Stimulated activated naive CD8-positive, alpha-beta T cell treated with anti-CD3 and anti-CD28 coated beads, Interleukin-15, amount 100 ng/mL, for 72 hours (primary cell): ENCODE measurements at regions not wholly inside any gene's neighbourhood (a gene's known extent, or its start where the extent isn't known, plus 50 kb on each side); places are given as distances from the start of the nearest gene placed in this dataset.
"Not testable (repeated sequence)": the region's sequence is repeated elsewhere in the genome, so short reads cannot be mapped to it uniquely, and the experiment has no call there.

Experiments used
- ATAC-seq: fragments of 150-1000 bp; cut with Tn5 transposase; 2 replicates; pipeline ENCODE4 v1.10.0; 2021; ENCODE audit warnings: mild to moderate bottlenecking, moderate library complexity
- DNase-seq, 2 donors: peaks; one replicate each; pipeline ENCODE4 v3.0.0; 2021 to 2022
- H3K27ac Mint-ChIP-seq, 2 donors: one replicate each; pipeline ENCODE4 v1.8.0; 2022; ENCODE audit warnings: mild to moderate bottlenecking in 2 of 2, mixed read lengths in 2 of 2, moderate library complexity in 2 of 2
- H3K27me3 Mint-ChIP-seq: one replicate; pipeline ENCODE4 v1.8.0; 2022; ENCODE audit warnings: mixed read lengths
- H3K4me1 Mint-ChIP-seq: one replicate; pipeline ENCODE4 v1.8.0; 2022; ENCODE audit warnings: mild to moderate bottlenecking, mixed read lengths
- H3K4me3 Mint-ChIP-seq, 2 donors: one replicate each; pipeline ENCODE4 v1.8.0; 2022; ENCODE audit warnings: mild to moderate bottlenecking in 2 of 2, mixed read lengths in 2 of 2, moderate library complexity in 1 of 2
- H3K9me3 Mint-ChIP-seq, 2 donors: one replicate each; pipeline ENCODE4 v1.8.0; 2022; ENCODE audit warnings: mixed read lengths in 2 of 2

GRCh38 chr22:11795979-11796378 lies 3732.0 kb upstream of the OR11H1 start:
- not testable (repeated sequence) for ATAC-seq, H3K27ac Mint-ChIP-seq

DNA sequence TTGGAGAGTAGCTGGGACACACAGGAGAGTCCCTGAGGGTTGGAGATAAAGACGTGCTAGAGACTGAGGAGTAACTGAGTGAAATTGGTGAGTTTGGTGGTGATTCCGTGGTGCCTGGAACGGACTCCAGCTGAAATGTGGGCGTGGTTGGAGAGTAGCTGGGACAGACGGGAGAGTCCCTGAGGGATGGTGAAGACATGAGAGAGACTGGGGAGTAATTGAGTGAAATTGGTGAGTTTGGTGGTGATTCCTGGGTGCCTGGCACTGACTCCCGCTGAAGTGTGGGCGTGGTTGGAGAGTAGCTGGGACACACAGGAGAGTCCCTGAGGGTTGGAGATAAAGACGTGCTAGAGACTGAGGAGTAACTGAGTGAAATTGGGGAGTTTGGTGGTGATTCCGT lies 3712.5 kb upstream of the OR11H1 start:
- H3K4me1 Mint-ChIP-seq, DNase-seq, ATAC-seq, H3K27me3 Mint-ChIP-seq, H3K4me3 Mint-ChIP-seq, H3K27ac Mint-ChIP-seq: not testable (repeated sequence)
- H3K9me3 Mint-ChIP-seq = peaks cover 5 to 36% of the 10 kb centered on the region in 2 donors

More at GRCh38 chr22:11795979-11796378, 3732.0 kb upstream of the OR11H1 start:
- not testable (repeated sequence) for H3K9me3 Mint-ChIP-seq, H3K27me3 Mint-ChIP-seq, H3K4me3 Mint-ChIP-seq, DNase-seq, H3K4me1 Mint-ChIP-seq

DNA sequence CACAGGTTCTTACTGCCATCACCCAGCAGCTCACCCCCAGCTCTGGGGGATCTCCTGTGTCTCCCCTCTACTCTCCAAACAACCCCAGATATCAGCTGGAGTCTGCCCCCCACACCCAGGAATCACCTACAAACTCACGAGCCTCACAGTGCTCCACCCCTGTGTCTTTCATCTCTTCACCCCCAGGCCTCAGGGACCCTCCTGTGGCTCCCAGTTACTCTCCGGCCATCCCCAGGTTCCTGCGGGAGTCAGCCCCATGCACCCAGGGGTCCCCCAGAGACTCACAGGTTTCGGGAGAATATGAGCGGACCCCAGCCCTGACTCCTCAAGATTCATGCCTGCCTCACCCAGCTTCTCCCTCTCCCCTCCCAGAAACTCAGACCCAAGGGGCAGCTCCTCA lies 3709.1 kb upstream of the OR11H1 start:
- not testable (repeated sequence) for H3K27me3 Mint-ChIP-seq, ATAC-seq, H3K4me3 Mint-ChIP-seq, DNase-seq, H3K4me1 Mint-ChIP-seq, H3K27ac Mint-ChIP-seq
- peaks cover 5 to 54% of the 10 kb centered on the region in 2 donors for H3K9me3 Mint-ChIP-seq

DNA sequence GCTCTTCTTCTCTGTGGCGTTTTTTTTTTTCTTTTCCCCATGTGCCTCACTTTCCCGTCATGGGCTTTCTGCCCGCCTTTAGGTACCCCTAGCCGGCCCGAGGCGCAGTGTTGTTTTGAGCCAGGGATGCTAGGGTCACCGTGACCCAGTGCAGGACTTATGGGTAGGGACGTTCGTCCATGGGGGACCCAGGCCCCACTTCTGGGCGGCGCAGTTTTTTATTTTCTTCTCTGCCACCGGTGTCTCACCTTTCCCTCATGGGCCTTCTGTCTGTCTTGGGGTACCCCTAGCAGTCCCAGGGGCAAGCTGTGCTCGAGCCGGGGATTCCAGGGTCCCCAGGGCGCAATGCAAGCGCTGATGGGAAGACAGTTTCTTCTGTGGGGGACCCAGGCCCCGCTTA lies 3705.7 kb upstream of the OR11H1 start:
- not testable (repeated sequence) for ATAC-seq, H3K4me3 Mint-ChIP-seq, H3K27ac Mint-ChIP-seq, H3K27me3 Mint-ChIP-seq, DNase-seq, H3K4me1 Mint-ChIP-seq
- peaks cover 0 to 43% of the 10 kb centered on the region in 2 donors for H3K9me3 Mint-ChIP-seq

DNA sequence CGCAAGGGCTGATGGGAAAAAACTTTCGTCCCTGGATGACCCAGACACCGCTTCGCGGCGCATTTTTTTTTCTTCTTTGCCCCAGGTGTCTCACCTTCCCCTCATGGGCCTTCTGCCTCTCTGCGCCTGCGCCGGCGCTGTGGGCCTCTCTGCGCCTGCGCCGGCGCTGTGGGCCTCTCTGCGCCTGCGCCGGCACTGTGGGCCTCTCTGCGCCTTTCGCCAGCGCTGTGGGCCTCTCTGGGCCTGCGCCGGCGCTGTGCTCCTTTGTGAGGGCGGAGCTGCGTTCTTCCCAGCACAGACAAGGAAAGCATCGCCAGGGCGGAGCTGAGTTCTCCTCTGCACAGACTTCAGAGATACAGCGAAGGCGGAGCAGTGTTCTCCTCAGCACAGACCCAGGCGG lies 3703.0 kb upstream of the OR11H1 start:
- H3K9me3 Mint-ChIP-seq = peaks cover 0 to 29% of the 10 kb centered on the region in 2 donors
- not testable (repeated sequence) for H3K4me3 Mint-ChIP-seq, H3K4me1 Mint-ChIP-seq, ATAC-seq, DNase-seq, H3K27ac Mint-ChIP-seq, H3K27me3 Mint-ChIP-seq

DNA sequence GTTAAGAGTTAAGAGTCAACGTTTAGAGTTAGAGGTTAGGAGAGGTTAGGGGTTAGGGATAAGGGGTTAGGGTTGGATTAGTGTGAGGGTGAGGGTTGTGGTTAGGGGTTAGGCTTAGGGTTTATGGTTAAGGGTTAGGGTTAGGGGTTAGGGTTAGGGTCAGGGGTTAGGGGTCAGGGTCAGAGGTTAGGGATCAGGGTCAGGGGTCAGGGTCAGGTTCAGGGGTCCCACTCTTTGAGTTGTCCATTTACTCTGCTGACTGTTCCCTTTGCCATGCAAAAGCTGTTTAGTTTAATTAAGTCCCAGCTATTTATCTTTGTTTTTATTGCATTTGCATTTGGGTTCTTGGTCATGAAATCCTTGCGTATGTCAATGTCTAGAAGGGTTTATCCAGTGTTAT lies 3702.0 kb upstream of the OR11H1 start:
- H3K27me3 Mint-ChIP-seq, H3K27ac Mint-ChIP-seq, ATAC-seq, DNase-seq, H3K4me1 Mint-ChIP-seq, H3K4me3 Mint-ChIP-seq: not testable (repeated sequence)
- peaks cover 0 to 19% of the 10 kb centered on the region in 2 donors for H3K9me3 Mint-ChIP-seq

DNA sequence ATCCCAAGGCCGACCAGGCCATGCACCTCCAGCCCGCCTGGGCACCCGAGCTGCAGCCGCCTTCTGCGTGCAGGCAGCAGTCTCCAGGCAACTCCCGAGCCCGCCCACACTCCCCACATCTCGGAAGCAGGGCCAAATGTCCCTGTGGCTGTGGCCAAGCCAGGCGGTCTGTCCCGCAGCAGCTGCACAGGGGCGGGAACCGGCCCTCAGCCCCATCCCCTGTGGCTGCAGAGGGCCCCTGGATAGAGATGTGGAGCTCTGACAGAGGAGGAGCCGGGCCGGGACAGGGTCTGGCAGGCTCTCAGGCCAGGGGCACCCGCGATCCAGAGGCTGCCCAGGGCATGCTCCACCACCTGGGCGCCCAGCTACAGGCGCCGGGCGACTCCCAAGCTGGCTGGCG lies 3698.6 kb upstream of the OR11H1 start:
- not testable (repeated sequence) for H3K27me3 Mint-ChIP-seq, H3K4me1 Mint-ChIP-seq, H3K4me3 Mint-ChIP-seq, ATAC-seq, H3K27ac Mint-ChIP-seq, H3K9me3 Mint-ChIP-seq, DNase-seq
